LNCAP (cell line): ENCODE measurements at regions not wholly inside any gene's neighbourhood (a gene's known extent, or its start where the extent isn't known, plus 50 kb on each side); places are given as distances from the start of the nearest gene placed in this dataset.
A peak's percentile ranks its signal among the peaks of the same experiment; 100 is the strongest.

ENCODE experiments used
- TF ChIP-seq, protein P1 (sequence below): fragments of 450-650 bp; IDR thresholded peaks from 2 replicates; pipeline ENCODE4 v1.5.1; 2017; ENCODE audit warnings: mild to moderate bottlenecking

DNA sequence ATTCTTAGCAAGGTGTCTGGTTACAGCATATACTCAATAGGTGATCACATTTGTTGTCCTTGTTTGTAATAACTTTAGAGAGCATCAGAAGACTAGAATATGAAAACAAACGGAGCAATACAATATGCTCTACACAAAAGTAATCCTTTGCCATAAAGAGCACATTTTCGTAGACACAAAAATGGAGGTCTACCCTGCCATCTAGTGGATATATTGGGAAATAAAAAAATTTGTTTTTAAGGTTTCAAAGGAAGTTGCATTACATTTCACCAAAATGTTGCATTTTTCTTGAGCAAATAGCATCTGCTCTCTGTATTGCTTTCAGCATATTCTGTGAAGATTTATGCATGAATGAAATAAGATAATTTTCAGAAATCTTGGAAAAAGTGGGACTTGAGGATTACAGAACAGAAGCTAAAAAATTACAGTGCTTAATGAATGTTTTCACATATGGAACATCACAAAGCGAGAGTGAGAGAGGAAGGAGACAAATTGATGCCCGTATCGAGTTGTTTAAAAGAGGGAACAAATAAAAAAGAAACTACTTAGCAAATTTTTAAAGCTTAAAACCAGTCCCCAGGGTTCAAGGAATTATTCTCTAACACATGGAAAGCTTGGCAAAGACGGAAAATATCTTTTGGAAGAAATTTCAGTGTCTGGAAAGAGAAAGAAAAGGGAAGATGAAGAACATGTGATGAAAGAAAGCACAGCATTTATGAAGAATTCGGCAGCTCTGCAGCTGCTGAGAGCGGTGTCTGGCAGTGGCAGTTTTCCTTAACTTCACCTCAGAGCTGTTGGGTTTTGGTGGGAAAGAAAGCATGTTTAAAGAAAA, 390.1 kb downstream of the ANKRD50 start:
- TF ChIP-seq, protein P1, sequence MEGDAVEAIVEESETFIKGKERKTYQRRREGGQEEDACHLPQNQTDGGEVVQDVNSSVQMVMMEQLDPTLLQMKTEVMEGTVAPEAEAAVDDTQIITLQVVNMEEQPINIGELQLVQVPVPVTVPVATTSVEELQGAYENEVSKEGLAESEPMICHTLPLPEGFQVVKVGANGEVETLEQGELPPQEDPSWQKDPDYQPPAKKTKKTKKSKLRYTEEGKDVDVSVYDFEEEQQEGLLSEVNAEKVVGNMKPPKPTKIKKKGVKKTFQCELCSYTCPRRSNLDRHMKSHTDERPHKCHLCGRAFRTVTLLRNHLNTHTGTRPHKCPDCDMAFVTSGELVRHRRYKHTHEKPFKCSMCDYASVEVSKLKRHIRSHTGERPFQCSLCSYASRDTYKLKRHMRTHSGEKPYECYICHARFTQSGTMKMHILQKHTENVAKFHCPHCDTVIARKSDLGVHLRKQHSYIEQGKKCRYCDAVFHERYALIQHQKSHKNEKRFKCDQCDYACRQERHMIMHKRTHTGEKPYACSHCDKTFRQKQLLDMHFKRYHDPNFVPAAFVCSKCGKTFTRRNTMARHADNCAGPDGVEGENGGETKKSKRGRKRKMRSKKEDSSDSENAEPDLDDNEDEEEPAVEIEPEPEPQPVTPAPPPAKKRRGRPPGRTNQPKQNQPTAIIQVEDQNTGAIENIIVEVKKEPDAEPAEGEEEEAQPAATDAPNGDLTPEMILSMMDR, result peak; percentile 52; the same call in 1 of the 2 replicates

DNA sequence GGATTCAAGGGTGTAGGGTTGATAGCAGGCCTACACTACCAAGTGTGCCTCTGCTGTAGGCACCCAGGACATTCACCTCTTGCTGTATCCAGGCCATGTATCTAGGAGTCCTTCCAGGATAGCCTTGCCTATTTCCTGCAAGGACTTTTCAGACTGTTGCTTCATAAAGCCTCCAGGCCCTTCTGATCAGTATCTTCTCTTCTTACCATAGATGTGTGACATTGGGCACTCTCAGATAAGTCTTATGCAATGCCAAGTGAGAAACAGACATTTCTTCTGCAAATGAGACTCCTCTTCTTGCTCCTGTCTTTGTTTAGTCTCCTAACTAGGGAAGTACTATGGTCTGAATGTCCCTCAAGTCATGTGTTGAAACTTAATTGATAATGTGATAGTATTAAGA, 386.8 kb downstream of the ANKRD50 start:
- TF ChIP-seq, protein P1, result no peak

DNA sequence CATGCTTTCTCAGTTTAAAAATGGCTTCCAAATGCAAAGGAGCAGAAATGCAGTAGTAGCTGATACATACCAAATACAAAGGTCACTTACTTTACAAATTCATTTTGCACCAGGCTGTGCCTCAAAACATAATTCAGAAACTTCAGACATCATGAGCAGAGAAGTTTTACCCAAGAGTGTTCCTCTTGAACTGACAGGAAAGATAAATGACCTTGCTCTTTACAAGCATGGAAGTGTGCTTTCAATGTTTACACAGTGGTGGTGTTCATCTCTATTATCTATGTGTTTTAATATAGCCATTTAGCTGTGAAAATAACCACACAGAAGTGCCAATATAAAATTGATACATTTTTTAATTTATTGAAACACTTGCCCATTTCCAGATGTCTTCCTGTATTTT, 383.4 kb downstream of the ANKRD50 start:
- TF ChIP-seq, protein P1, result no peak

DNA sequence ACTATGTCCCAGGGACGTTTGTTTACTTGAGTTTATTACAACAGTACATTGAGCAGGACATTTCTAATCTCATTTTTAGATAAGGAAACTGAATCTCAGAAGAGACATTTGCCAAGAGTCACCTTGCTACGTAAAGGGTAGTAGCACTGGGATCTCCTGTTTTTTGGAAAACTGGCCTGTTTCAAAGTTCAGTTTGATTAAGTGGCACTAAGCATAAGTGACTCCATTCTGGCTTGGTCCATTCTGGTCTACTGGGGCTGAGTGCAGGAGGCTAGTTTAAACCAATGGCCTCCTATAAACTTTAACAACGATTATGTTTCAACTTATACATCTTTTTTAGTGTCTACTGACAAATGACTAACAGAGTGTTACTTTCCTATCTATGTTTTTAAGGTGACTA, 382.5 kb downstream of the ANKRD50 start:
- TF ChIP-seq, protein P1, result no peak

DNA sequence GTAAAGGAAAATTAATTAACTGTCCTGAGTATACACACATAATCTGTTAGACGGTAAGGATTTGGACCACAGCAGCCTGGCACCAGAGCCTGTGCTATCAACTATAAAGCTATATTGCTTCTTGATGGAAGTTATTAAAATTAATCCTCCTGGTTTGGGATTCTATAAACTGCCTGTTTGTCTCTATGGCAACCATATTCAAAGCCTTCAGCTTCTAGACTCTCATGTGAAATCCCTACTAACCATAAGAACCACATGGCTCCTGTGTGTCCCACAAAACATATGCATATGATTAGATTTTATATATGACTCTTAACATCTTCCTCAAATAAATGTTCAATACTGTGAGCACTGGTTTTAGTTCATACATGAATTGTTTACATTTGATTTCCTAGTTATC, 380.8 kb downstream of the ANKRD50 start:
- TF ChIP-seq, protein P1, result no peak

DNA sequence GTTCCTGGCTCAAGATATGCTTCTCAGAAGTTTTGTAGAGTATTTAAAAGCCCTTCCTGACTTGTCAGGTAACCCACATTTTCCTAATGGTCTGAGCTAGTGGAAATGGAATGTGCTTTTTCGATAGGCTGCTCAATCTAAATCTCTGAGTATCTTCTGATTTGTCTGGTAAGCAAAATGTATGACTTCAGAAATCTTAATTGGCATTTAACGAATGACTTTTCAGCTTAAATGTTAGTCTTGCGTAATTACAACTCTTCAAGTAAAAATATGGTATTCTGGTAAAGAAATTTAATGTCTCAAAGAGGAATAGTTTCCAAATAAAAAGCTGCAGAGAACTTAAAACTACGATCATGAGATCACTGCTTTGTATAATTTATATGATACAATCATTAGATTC, 379.1 kb downstream of the ANKRD50 start:
- TF ChIP-seq, protein P1, result no peak

DNA sequence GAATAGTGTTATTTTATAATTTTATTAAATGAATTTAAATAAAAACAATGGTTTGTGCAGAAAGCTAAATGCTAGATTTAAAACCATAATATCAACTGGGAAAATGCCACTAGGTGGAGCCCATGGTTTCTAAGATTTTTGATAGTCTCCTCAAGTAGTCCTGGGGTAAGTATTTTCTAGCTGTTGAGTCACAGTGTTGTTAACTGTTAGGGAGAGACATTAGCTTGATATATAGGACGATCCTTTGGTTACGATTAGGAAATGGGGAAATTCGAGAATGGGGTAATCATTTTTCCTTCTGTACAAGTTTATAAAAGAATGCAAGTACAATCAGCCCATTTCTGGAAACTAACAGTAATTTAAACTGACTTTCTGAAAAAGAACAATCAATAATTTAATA, 378.4 kb downstream of the ANKRD50 start:
- TF ChIP-seq, protein P1, result peak; percentile 50; the same call in 1 of the 2 replicates
